Uterus (tissue), 2 donors: ENCODE measurements at regions not wholly inside any gene's neighbourhood (a gene's known extent, or its start where the extent isn't known, plus 50 kb on each side); places are given as distances from the start of the nearest gene placed in this dataset.
"Not testable (repeated sequence)": the region's sequence is repeated elsewhere in the genome, so short reads cannot be mapped to it uniquely, and the experiment has no call there.

ENCODE experiments used
- POLR2A ChIP-seq, 2 donors: fragments of 450-650 bp; IDR thresholded peaks; one replicate each; pipeline ENCODE4 v1.6.1; 2016; ENCODE audit warnings: antibody characterized with exemption in 2 of 2, mild to moderate bottlenecking in 1 of 2, moderate library complexity in 1 of 2
- TF ChIP-seq, protein P1 (sequence below), 4 experiments: fragments of 200-600 bp in 2 of 4; fragments of 450-650 bp in 2 of 4; sonication (generic) in 2 of 4; IDR thresholded peaks; one replicate each; pipeline ENCODE4 v1.5.1; 2016 to 2019; ENCODE audit warnings: antibody characterized with exemption in 4 of 4, mild to moderate bottlenecking in 2 of 4, moderate library complexity in 1 of 4

- TF ChIP-seq, protein P1, sequence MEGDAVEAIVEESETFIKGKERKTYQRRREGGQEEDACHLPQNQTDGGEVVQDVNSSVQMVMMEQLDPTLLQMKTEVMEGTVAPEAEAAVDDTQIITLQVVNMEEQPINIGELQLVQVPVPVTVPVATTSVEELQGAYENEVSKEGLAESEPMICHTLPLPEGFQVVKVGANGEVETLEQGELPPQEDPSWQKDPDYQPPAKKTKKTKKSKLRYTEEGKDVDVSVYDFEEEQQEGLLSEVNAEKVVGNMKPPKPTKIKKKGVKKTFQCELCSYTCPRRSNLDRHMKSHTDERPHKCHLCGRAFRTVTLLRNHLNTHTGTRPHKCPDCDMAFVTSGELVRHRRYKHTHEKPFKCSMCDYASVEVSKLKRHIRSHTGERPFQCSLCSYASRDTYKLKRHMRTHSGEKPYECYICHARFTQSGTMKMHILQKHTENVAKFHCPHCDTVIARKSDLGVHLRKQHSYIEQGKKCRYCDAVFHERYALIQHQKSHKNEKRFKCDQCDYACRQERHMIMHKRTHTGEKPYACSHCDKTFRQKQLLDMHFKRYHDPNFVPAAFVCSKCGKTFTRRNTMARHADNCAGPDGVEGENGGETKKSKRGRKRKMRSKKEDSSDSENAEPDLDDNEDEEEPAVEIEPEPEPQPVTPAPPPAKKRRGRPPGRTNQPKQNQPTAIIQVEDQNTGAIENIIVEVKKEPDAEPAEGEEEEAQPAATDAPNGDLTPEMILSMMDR (IDR thresholded peaks at IDR 0.05), result not testable (repeated sequence)
- TF ChIP-seq POLR2A (IDR thresholded peaks at IDR 0.05), result not testable (repeated sequence)
Measured at GRCh38 chr16:80243303-80243702, 297.5 kb upstream of the DYNLRB2 start.
